VCaP (cell line): ENCODE measurements at regions not wholly inside any gene's neighbourhood (a gene's known extent, or its start where the extent isn't known, plus 50 kb on each side); places are given as distances from the start of the nearest gene placed in this dataset.
"Not testable (repeated sequence)": the region's sequence is repeated elsewhere in the genome, so short reads cannot be mapped to it uniquely, and the experiment has no call there.

ENCODE experiments used
- H3K27ac ChIP-seq: fragments of 450-650 bp; 2 replicates; pipeline ENCODE4 v1.5.1; 2017
- TF ChIP-seq, protein P1 (sequence below): fragments of 450-650 bp; conservative IDR thresholded peaks from 2 replicates; pipeline ENCODE4 v1.5.1; 2017; ENCODE audit warnings: mild to moderate bottlenecking, moderate library complexity

DNA sequence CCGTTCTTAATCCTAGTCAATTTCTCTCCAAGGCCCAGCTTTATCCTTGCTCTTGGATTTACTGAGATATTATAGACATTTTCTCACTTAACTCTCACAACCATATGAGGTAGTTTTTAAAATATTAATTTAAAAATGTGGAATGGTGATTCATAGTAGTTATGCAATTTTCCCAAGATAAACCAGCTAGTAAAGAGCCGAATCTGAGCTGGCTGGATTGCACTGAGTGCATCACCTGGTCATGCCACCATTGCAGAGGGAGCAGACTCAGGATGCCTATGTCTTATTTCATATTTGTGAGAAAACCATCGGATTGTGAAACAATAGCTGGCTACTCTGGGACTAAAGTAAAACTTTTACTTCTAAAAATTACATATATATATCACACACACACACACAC is 494.0 kb downstream of the KCNT2 start:
- TF ChIP-seq, protein P1, sequence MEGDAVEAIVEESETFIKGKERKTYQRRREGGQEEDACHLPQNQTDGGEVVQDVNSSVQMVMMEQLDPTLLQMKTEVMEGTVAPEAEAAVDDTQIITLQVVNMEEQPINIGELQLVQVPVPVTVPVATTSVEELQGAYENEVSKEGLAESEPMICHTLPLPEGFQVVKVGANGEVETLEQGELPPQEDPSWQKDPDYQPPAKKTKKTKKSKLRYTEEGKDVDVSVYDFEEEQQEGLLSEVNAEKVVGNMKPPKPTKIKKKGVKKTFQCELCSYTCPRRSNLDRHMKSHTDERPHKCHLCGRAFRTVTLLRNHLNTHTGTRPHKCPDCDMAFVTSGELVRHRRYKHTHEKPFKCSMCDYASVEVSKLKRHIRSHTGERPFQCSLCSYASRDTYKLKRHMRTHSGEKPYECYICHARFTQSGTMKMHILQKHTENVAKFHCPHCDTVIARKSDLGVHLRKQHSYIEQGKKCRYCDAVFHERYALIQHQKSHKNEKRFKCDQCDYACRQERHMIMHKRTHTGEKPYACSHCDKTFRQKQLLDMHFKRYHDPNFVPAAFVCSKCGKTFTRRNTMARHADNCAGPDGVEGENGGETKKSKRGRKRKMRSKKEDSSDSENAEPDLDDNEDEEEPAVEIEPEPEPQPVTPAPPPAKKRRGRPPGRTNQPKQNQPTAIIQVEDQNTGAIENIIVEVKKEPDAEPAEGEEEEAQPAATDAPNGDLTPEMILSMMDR, result no peak
- H3K27ac ChIP-seq, result no peak overlapping the region

DNA sequence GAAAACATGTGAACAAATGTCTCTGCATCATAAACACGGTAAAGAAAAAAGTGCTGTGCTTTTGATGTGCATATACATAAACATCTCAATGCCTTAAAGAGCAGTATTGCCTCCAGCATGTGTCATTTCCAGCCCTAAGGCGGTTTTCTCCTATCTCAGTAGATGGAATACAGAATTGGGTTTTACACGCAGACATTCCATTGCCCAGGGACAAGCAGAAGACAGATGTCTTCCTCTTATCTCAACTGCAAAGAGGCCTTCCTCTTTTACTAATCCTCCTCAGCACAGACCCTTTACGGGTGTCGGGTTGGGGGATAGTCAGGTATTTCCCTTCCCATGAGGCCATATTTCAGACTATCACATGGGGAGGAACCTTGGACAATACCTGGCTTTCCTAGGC is 499.2 kb downstream of the KCNT2 start:
- not testable (repeated sequence) for H3K27ac ChIP-seq

DNA sequence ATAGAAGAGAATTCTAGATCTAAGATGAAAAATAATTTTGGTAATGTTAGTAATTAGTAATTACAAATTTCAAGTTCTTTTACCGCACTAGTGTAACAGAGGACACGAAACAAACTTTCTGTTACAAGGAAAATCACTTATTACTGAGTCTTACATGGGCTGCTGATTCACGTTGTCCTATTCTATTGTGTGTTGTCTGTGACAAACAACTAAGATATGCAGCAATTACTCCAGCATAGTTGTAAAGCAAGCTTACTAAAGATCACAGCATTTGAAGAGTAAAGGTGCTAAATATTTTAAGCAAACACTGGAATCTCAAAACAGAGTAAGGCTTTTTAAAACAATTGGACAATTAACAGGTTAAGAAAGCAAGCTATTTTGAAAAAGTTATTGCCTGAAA is 502.3 kb downstream of the KCNT2 start:
- no peak overlapping the region for H3K27ac ChIP-seq
- TF ChIP-seq, protein P1, result no peak

DNA sequence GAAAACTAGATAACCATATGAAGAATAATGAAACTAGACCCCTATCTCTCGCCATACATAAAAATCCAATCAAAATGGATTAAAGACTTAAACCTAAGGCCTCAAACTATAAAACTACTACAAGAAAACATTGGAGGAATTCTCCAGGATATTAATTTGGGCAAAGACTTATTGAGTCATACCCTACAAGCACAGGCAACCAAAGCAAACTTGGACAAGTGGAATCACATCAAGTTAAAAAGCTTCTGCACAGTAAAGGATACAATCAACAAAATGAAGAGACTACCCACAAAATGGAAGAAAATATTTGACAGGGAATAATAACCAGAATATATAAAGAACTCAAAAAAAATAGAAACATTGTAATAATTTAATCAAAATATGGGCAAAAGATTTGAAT is 505.4 kb downstream of the KCNT2 start:
- TF ChIP-seq, protein P1, result no peak
- H3K27ac ChIP-seq, result no peak overlapping the region

DNA sequence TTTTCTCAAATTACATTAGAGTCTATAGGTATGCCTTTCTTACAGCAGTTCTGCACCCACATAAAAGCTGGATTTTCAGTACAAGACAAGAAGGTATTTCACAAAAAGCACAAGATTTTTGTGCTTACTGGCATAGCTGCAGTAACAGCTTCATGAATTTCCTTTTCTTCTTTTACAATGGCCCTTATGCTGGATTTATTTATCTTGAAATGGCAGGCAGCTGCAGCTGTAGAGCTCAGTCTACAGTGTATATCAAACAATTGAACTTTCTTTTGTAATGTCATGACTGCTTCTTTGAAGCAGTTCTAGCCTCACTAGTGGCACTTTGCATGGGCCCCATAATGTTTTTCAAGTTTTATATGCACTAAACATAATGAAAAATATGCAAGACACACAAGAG is 510.2 kb downstream of the KCNT2 start:
- H3K27ac ChIP-seq, result no peak overlapping the region
- TF ChIP-seq, protein P1, result no peak

DNA sequence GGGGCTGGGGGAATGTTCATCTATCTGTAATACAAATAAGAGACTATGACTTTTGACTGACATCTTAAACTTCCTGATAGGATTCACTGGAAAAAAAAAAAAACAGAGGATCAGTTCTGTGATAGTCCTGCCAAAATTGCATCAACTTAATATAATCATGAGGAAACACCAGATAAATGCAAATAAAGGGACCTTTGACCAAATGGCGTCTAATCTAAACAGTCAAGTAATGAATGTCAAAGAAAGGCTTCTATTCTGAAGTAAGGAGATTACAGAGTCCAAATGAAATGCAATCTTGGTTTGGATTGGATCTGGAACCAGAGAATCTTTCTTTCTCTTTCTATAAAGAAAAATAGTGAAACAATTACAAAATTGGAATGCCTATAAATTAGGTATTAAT is 513.4 kb downstream of the KCNT2 start:
- H3K27ac ChIP-seq, result no peak overlapping the region
- TF ChIP-seq, protein P1, result no peak

DNA sequence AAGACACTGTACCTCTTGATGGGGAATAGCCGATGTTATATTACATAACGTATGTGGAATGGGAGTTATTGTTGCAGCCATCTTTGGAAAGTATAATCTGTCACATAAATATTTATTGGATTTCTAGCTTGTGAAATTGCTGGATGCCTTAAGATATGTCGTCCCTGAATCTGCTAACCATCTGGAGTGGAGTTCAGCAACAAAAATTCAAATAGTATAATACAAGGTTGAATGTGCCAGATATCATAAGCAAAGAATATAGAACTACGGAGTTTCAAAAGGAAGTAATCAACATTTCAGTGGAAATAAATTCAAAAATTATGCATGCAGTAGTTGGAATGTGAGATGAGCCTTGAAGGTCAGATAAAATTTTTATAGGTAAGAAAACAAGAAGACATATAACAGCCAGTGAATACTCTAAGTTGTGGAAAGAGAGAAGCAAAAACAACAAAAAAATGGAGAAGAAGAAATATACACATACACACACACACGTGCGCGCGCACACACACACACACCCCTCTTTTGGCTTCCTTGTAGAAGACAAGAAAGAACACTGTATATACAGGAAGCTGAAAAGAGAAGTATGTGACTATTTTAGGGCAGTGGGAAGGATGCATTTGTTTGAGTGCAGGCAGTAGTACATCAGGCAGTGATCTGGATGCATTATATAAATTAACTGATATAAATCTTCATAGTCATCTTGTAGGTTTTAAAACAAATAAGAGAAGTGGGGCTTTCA is 516.7 kb downstream of the KCNT2 start:
- H3K27ac ChIP-seq, result no peak overlapping the region
- TF ChIP-seq, protein P1, result no peak

DNA sequence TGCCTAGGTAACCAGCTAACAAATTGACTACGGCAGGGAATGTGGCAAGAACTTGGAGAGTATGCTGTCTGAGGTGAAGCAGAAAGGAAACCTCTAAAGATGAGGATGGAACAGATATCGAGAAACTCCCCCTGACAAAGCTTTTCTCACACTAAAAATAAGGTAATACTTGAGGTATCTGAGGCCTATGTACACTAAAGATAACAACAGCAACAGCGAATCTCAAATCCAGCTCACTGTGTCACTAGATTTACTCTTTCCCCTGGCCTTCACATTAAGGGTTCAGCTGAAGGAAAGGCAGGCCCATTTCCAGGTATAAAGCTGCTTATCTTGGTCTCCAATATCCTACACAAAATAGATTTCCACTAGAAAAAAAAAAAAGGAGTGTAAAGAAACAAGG is 518.0 kb downstream of the KCNT2 start:
- TF ChIP-seq, protein P1, result no peak

More for the DNA sequence above, 518.0 kb downstream of the KCNT2 start:
- no peak overlapping the region for H3K27ac ChIP-seq
